Stimulated activated CD8-positive, alpha-beta memory T cell treated with anti-CD3 and anti-CD28 coated beads, Interleukin-4, amount 100 ng/mL, for 4 hours (primary cell): ENCODE measurements at regions not wholly inside any gene's neighbourhood (a gene's known extent, or its start where the extent isn't known, plus 50 kb on each side); places are given as distances from the start of the nearest gene placed in this dataset.

ENCODE experiments used
- DNase-seq, 2 donors: peaks; one replicate each; pipeline ENCODE4 v3.0.0-alpha.2; 2020; ENCODE audit warnings: low read depth in 2 of 2, low spot score in 1 of 2

DNA sequence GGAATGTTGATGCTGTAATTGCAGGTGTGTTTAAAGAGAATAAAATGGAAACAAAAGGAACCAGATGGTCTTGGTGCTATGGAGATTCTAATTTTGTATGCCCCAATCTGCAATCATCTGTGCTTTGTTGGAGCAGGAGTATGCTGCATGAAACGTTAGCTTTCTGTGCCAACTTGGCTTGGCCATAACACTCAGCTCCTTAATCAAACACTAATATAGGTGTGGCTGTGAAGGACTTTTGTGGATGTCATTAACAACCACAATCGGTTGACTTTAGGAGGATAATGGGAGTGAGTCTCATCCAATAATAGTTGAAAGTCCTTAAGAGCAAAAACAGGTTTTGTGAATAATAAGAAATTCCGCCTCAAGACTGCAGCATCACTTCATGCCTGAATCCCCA lies 399.2 kb downstream of the NLGN4X start:
- no peak for DNase-seq

DNA sequence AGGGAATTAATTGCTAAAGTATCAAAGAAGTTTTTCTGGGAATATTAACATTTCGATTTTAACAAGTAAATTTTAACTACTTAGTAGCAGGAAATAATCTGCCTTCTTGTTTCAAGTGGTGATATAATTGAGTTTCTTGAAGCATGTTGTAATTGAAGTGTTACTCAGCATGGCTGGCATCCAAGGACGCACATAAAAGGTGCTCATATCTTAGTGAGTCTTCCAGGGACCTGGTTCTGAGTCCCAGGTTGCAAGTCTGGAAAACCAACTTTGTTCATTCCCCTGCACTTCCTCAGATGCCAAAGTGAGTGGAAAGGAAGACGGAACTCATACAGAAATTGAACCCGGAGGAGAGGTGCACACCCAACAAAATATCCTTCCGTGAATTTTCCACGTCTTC lies 399.6 kb downstream of the NLGN4X start:
- no peak for DNase-seq

DNA sequence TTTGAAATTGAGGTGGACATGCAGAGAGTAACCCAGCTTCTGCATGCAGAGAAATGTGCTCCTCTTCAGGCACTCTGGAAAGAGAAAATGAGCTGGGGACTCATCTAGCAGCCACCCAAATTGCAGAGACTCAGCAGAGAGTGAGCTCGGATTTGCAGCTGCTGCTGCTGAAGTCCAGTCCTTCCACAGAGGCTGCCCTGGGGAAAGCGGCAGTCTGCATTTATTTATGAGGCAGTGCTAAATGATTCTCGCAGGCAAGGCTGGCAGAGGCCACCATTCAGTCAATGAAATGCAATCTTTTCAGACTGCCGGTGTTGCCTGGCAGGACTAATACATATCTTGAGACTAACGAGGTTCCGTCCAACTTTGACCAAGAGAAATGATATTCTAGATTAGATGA lies 404.8 kb downstream of the NLGN4X start:
- no peak for DNase-seq

- DNase-seq, result no peak
Observed at GRCh38 chrX:5810636-5811035, 418.0 kb downstream of the NLGN4X start.

DNA sequence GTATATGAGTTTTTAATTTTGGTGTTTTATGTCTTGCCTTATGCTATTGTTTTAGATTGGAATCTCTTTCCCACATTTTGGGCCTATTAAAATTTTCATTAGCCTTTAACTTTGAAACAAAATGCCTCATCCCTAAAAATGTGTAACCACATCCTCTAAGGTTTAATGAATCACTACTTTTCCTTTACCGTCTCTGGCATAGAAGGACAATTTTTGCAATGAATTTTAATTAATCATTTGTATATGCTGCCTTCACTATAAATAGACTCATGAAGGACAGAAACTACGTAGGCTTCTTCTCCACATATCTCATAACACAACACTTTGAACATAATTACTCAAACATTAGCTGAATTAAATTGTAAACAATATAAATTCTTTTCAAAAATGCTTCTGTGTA lies 421.5 kb downstream of the NLGN4X start:
- no peak for DNase-seq

DNA sequence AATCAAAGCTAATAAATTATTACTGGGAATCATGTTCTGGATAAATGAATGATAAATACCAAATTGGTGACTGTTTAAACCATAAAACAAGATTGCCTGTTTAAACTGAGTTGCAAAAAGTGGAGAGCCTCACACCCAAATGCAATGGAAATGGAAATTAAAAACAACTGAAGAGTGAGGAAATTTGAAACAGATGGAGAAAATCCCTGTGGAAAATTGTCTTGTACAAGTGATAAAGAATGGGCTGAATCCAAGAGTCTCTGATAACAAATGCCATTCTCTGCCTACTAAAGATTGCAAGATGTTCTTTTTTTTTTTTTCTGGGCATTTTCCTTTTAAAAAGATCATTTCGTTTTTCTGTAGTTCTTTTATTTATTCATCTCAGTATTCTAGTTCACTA lies 426.3 kb downstream of the NLGN4X start:
- no peak for DNase-seq

- DNase-seq, result no peak
Observed at GRCh38 chrX:5791721-5792120, 436.9 kb downstream of the NLGN4X start.

DNA sequence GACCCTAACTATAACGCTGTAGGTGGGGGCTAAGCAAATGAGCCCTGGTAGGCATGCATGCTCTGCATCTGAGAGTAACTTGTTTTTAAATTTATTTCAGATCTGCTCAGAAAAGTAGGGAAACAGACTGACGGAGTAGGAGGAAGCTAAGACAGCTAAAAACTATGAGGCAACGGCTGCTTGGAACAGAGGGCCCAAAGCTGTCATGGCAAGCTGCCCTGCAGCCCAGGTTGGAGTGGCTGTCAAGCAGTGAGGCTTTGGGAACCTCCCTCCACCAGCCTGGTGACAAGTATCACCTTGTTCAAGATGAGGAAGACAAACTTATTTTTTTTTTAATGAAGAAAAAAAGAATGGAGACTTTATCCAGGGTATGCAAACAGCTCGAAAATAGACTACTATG lies 439.8 kb downstream of the NLGN4X start:
- no peak for DNase-seq

DNA sequence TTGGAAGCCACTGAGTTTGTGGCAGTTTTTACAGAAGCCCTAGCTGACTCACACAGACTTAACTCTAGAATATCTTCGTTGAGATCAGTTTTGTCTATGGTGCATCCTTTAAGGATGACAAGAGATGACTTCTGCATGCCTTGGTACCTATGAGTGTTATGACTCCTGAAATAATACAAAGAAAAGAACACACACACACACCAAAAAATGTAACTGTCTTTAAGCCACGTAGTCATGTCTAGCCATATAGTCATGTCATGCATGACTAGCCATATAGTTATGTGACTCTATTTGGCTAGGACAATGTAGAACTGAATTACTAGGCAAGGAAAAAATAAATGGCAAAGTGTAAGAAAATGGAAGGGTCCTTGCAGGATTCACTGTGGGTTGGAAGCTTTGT lies 447.8 kb downstream of the NLGN4X start:
- DNase-seq, result no peak

DNA sequence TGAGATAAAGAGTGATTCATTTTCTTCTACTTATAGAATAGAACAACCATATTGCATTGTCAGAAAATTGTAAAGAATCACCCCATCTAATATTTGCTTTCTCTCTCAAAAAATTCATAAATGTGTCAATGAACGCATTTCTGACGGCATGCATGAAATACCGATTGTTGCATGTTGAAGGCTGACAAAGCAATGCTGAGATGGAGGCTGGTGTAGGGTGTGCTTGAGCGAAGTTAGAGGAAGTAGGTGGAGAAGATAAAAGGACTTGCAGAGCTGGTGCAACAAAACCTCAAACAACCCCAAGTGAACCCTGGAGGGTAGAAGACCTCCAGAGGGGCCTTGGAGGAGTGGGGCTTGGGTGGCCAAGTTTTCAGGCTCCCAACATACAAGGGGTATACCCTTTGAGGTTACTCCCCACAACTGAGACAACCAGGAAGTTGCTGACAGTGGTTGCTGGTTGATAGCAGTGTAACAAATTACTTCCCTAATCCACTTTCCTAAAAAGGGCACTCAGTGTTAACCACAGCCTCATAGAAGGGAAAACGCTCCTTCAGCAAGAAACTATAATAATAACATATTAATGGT lies 452.7 kb downstream of the NLGN4X start:
- no peak for DNase-seq

DNA sequence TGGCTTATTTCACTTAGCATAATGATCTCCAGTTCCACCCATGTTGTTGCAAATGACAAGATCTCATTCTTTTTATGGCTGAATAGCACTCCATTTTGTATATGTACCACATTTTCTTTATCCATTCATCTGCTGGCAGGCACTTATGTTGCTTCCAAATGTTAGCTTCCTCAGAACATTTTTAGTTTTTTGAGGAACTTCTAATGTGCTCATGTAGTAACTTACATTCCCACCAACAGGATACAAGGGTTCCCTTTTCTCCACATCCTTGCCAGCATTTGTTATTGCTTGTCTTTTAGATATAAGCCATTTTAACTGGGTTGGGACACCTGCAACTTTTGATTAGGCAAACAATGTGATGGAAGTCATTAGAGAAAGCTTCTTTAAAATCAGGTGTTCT lies 454.2 kb downstream of the NLGN4X start:
- no peak for DNase-seq

DNA sequence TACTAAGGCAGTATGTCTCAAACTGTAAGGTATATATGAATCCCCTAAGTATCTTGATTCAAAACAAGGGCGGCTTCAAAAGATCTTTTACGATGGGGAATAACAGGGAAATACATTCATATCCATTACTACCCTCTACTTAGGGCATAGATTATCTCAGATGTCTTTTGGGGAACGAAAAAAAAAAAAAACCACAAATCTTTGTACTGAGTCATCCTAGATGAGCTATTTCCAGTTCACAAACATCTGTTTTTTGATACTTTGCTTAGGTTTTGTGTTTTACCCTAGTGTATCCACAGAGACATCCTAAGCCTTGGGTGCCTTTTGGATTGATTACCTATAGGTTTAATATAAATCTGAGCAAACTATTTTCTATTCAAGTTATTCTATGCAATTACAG lies 457.2 kb downstream of the NLGN4X start:
- no peak for DNase-seq

- DNase-seq, result no peak
Observed at GRCh38 chrX:5756616-5757015, 472.1 kb downstream of the NLGN4X start.

- no peak for DNase-seq
Observed at GRCh38 chrX:5753291-5753690, 475.4 kb downstream of the NLGN4X start.

DNA sequence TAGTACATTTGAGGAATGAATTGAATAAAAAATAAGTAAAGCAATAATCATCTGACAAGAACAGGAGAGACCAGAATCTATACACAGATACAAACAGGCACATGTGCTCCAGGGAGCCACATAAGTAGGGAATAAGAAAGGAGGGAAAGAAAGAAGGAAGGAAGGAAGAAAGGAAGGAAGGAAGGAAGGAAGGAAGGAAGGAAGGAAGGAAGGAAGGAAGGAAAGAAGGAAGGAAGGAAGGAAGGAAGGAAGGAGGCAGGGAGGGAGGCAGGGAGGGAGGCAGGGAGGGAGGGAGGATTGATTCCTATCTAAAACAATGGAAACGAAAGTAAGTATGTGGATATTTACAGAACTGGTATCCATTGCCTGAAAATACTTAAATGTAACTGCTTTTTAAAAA lies 475.8 kb downstream of the NLGN4X start:
- no peak for DNase-seq

GRCh38 chrX:5748586-5749150 lies 480.0 kb downstream of the NLGN4X start:
- DNase-seq, result no peak

DNA sequence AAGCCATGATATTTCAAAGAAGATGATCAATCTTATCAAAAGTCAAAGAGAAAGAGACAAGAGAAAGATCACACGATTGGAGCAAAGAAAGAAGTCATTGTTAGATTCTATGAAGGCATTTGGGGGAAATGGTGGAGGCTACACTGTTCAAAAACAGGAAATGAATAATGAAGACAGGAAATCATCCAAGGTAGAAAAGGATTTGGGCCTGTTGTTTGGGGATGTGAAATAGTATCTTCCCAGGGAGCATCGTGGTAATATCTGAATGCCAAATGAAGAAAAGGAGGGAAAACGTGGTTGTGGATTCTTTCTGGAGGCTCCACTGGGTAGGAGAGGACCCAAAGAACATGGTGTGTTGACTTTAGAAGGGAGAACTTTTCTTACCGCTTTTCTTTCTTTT lies 482.4 kb downstream of the NLGN4X start:
- DNase-seq, result no peak

DNA sequence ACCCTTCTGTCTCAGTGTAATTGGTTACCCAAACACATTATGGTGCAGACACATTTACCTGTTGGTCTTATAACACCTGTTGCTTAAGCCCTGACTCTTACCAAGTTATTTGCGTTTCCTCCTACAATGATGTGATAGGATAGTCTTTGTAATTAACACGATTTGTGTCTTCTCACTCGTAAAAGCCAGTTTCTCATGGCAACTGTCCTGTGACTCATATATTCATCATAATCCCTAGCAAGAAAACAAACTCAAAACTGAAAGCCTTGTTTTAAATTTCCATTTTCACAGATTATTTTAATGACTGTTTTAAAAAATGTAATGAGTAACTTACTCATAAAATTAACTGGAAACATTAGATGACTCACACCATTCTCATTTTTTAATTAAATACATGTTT lies 495.2 kb downstream of the NLGN4X start:
- no peak for DNase-seq

- DNase-seq, result no peak
Observed at GRCh38 chrX:5730556-5730955, 498.1 kb downstream of the NLGN4X start.

DNA sequence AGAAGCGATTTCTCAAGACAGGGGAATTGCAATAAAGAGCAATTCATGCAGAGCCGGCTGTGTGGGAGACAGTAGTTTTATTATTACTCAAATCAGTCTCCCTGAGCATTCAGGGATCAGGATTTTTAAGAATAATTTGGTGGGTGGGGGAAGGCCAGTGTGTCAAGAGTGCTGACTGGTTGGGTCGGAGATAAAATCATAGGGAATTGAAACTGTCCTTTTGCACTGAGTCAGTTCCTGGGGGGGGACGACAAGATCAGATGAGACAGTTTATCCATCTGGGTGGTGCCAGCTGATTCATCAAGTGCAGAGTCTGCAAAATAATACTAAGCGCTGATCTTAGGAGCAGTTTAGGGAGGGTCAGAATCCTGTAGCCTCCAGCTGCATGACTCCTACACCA lies 502.4 kb downstream of the NLGN4X start:
- DNase-seq, result no peak

- no peak for DNase-seq
Observed at GRCh38 chrX:5724123-5724522, 504.5 kb downstream of the NLGN4X start.

DNA sequence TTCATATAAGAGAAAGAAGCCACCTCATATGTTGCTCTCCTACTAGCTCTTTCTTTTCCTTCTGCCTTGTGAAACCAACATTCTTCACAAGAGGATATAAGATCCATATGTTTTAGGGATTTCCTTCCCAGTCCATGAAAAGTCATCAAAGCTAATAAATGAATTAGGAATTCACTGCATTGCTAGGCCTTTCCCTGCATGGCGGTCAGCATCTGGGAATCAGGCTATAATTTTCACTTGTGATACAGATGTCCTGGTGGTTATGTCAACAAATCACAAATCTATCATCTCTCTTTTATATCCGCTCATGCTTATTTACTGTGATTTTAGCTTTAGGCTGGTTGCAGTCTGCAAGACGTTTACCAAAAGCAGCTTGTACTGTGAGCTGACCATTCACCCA lies 510.0 kb downstream of the NLGN4X start:
- no peak for DNase-seq

- DNase-seq, result no peak
Observed at GRCh38 chrX:5716666-5717065, 512.0 kb downstream of the NLGN4X start.

GRCh38 chrX:5708251-5708650 lies 520.4 kb downstream of the NLGN4X start:
- DNase-seq, result no peak
